GM21528 (cell line): ENCODE measurements at regions not wholly inside any gene's neighbourhood (a gene's known extent, or its start where the extent isn't known, plus 50 kb on each side); places are given as distances from the start of the nearest gene placed in this dataset.
A peak's percentile ranks its signal among the peaks of the same experiment; 100 is the strongest.

Experiments
- ATAC-seq: cut with Tn5 transposase; IDR thresholded peaks from one replicate; pipeline ENCODE4 v1.9.1; 2021; ENCODE audit warnings: mild to moderate bottlenecking, moderate library complexity; ENCODE audit not compliant: unreplicated experiment, low FRiP score

- no peak for ATAC-seq
Observed at GRCh38 chr6:151699719-151700118, 107.8 kb upstream of the ESR1 start.

- ATAC-seq: peak; percentile 76
Observed at GRCh38 chr6:151701911-151702562, 105.4 kb upstream of the ESR1 start.

- ATAC-seq: peak; percentile 51
Observed at GRCh38 chr6:151702851-151703658, 104.4 kb upstream of the ESR1 start.

GRCh38 chr6:151704383-151704782 is 103.1 kb upstream of the ESR1 start:
- ATAC-seq: no peak

GRCh38 chr6:151705993-151706733 is 101.3 kb upstream of the ESR1 start:
- no peak for ATAC-seq

GRCh38 chr6:151709329-151709728 is 98.2 kb upstream of the ESR1 start:
- ATAC-seq: no peak

- ATAC-seq: no peak
Observed at GRCh38 chr6:151716526-151716932, 91.0 kb upstream of the ESR1 start.

- no peak for ATAC-seq
Observed at GRCh38 chr6:151719070-151719469, 88.4 kb upstream of the ESR1 start.

GRCh38 chr6:151721146-151721545 is 86.3 kb upstream of the ESR1 start:
- no peak for ATAC-seq

- ATAC-seq: no peak
Observed at GRCh38 chr6:151721671-151722070, 85.8 kb upstream of the ESR1 start.

- ATAC-seq: no peak
Observed at GRCh38 chr6:151722342-151722741, 85.1 kb upstream of the ESR1 start.

GRCh38 chr6:151723152-151723551 is 84.3 kb upstream of the ESR1 start:
- peak; percentile 82 for ATAC-seq

GRCh38 chr6:151729829-151730495 is 77.5 kb upstream of the ESR1 start:
- ATAC-seq: no peak

- no peak for ATAC-seq
Observed at GRCh38 chr6:151730496-151730870, 77.0 kb upstream of the ESR1 start.

GRCh38 chr6:151731313-151731712 is 76.2 kb upstream of the ESR1 start:
- no peak for ATAC-seq

GRCh38 chr6:151733680-151734320 is 73.7 kb upstream of the ESR1 start:
- ATAC-seq: no peak

GRCh38 chr6:151738267-151738666 is 69.2 kb upstream of the ESR1 start:
- ATAC-seq: no peak

- no peak for ATAC-seq
Observed at GRCh38 chr6:151738960-151739359, 68.5 kb upstream of the ESR1 start.

- no peak for ATAC-seq
Observed at GRCh38 chr6:151740820-151741219, 66.7 kb upstream of the ESR1 start.

- no peak for ATAC-seq
Observed at GRCh38 chr6:151747896-151748295, 59.6 kb upstream of the ESR1 start.
